ENCODE measurements at regions not wholly inside any gene's neighbourhood (a gene's known extent, or its start where the extent isn't known, plus 50 kb on each side); places are given as distances from the start of the nearest gene placed in this dataset.

- no peak overlapping the region for H3K9ac ChIP-seq (ENCODE audit: low read depth, low read length)
- no peaks in the 10 kb centered on the region for H3K36me3 ChIP-seq (ENCODE audit: control insufficient read depth, insufficient read depth, low read length)
- H3K4me2 ChIP-seq (ENCODE audit: low read depth, low read length), result no peak overlapping the region
- no peak overlapping the region for H3K27ac ChIP-seq (ENCODE audit: insufficient read depth, low read length)
- no peak overlapping the region for H3K18ac ChIP-seq (ENCODE audit: low read depth, low read length)
- no TSS peak for BruUV-seq (replicated peaks)
- ChIA-PET POLR2A (ENCODE audit: unreplicated experiment) (no interaction called here), CTCF (no interaction called here)
- H3K56ac ChIP-seq (ENCODE audit: extremely low read depth, insufficient read depth, low read length), result no peak overlapping the region
- H3K27me3 ChIP-seq (ENCODE audit: control insufficient read depth, insufficient read depth, low read length), result no peaks in the 10 kb centered on the region
- no peak overlapping the region for H2BK15ac ChIP-seq (ENCODE audit: low read depth, low read length)
- H2BK20ac ChIP-seq (ENCODE audit: low read depth, low read length), result no peak overlapping the region
- H3K4ac ChIP-seq (ENCODE audit: low read depth, low read length), result no peak overlapping the region
- intact Hi-C loops (cut with micrococcal nuclease), result no loop called here
- H2AFZ ChIP-seq (replicated peaks; ENCODE audit: low read length, poor library complexity), result no peak overlapping the region
- no peak overlapping the region for H2BK5ac ChIP-seq (ENCODE audit: low read depth, low read length, poor library complexity, severe bottlenecking)
- no peak overlapping the region for H3K14ac ChIP-seq (replicated peaks; ENCODE audit: low read depth, low read length)
- ATAC-seq (ENCODE audit: low read depth) (no peak; the same call in 1 of the 2 replicates), DNase-seq (no peak)
- no peak overlapping the region for H4K8ac ChIP-seq (ENCODE audit: low read depth in 2 of 2, low read length in 2 of 2)
- no CpG with 5 or more reads among the region's 1 CpG for WGBS, 2 experiments (ENCODE audit: extremely low coverage in 2 of 2, insufficient read length in 1 of 2)
- no peaks in the 10 kb centered on the region for H3K9me3 ChIP-seq (ENCODE audit: control insufficient read depth, insufficient read depth, low read length)
- H2BK120ac ChIP-seq (ENCODE audit: low read depth, low read length), result no peak overlapping the region
- H4K91ac ChIP-seq (ENCODE audit: insufficient read depth, low read depth, low read length), result no peak overlapping the region
- TF ChIP-seq FOS (IDR thresholded peaks at IDR 0.05; ENCODE audit: low read depth, low read length) (no peak), CEBPB (IDR thresholded peaks at IDR 0.05; ENCODE audit: low read depth, low read length) (no peak), RCOR1 (IDR thresholded peaks at IDR 0.05; ENCODE audit: insufficient replicate concordance, low read length) (no peak), RAD21 (IDR thresholded peaks at IDR 0.05; ENCODE audit: low read length) (no peak), SMC3 (IDR thresholded peaks at IDR 0.05; ENCODE audit: low read depth, low read length) (no peak), ELK1 (IDR thresholded peaks at IDR 0.05; ENCODE audit: borderline replicate concordance, low read depth, low read length) (no peak), MAZ (IDR thresholded peaks at IDR 0.05; ENCODE audit: borderline replicate concordance, low read depth, low read length) (no peak), RFX5 (IDR thresholded peaks at IDR 0.05; ENCODE audit: low read depth, low read length) (no peak), MAFK (IDR thresholded peaks at IDR 0.05; ENCODE audit: low read depth, low read length) (no peak), CTCF (conservative IDR thresholded peaks at IDR 0.05; ENCODE audit: low read depth, low read length) (no peak)
- H3K4me1 ChIP-seq (ENCODE audit: control insufficient read depth, insufficient read depth, low read length), result no peaks in the 10 kb centered on the region
- H3K79me1 ChIP-seq (ENCODE audit: low read depth in 1 of 2, low read length in 2 of 2), result no peaks in the 10 kb centered on the region
- H4K20me1 ChIP-seq (ENCODE audit: insufficient read depth, low read length), result no peaks in the 10 kb centered on the region
- dilution Hi-C loops (cut with HindIII; ENCODE audit: low sequenced_read_pairs, unreplicated experiment), result no loop called here
- H3K4me3 ChIP-seq (ENCODE audit: insufficient read depth, low read depth, low read length), result no peak overlapping the region
- in situ Hi-C loops (cut with MboI; ENCODE audit: low sequenced_read_pairs), result no loop called here
- H4K5ac ChIP-seq (ENCODE audit: low read depth, low read length), result no peak overlapping the region
- no peak overlapping the region for H2AK9ac ChIP-seq (replicated peaks; ENCODE audit: low read depth, low read length, poor library complexity)
- no peak overlapping the region for H2AK5ac ChIP-seq (ENCODE audit: low read depth, low read length)
- no peaks in the 10 kb centered on the region for H3K9me1 ChIP-seq (ENCODE audit: insufficient read depth, low read length)
- no peak overlapping the region for H3K23ac ChIP-seq (ENCODE audit: low read depth, low read length)
These were observed 1841.9 kb downstream of the EFNA5 start for GRCh38 chr5:105828821-105829220.

Measured in IMR-90 (cell line).